Muscle of leg (tissue), 3 donors: ENCODE measurements at regions not wholly inside any gene's neighbourhood (a gene's known extent, or its start where the extent isn't known, plus 50 kb on each side); places are given as distances from the start of the nearest gene placed in this dataset.

Experiments
- DNase-seq: peaks from one replicate; pipeline ENCODE4 v3.0.0; 2013
- H3K27ac ChIP-seq: one replicate; pipeline ENCODE4 v1.5.1; 2013; ENCODE audit warnings: mild to moderate bottlenecking, low read length, control low read depth
- H3K27me3 ChIP-seq: one replicate; pipeline ENCODE4 v1.6.1; 2013; ENCODE audit warnings: low read length; ENCODE audit not compliant: control insufficient read depth, insufficient read depth
- H3K36me3 ChIP-seq: one replicate; pipeline ENCODE4 v1.6.1; 2013; ENCODE audit warnings: low read length; ENCODE audit not compliant: control insufficient read depth, insufficient read depth
- H3K4me1 ChIP-seq: one replicate; pipeline ENCODE4 v1.6.1; 2013; ENCODE audit warnings: low read length; ENCODE audit not compliant: control insufficient read depth, insufficient read depth
- H3K4me3 ChIP-seq: one replicate; pipeline ENCODE4 v1.5.1; 2013; ENCODE audit warnings: low read length, control low read depth
- H3K9me3 ChIP-seq: replicated peaks from 2 replicates; pipeline ENCODE4 v1.6.1; 2013; ENCODE audit warnings: low read depth, low read length; ENCODE audit not compliant: control insufficient read depth
- WGBS: methylation state at CpG from one replicate; pipeline ENCODE4 v1.1.5; 2013; ENCODE audit warnings: missing lambda C conversion rate; ENCODE audit not compliant: insufficient coverage; 5-methylcytosine and 5-hydroxymethylcytosine counted together

DNA sequence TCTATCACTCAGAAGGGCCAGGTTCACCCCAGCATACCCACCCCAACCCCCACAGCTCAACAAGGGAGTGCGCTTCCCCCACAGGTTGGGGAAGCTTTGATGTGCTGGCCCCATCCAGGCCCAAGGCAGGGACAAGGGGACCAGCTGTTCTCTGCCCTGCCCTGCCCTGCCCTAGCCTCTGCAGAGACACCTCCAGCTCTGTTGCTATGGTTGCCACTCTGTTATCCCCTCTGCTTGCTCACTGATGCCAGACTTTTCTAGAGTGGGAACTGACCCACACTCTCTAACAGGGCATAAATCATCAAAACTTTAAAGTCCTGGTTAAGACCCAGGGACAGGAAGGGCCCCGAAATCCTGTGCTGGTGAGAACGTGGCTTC lies 50.4 kb upstream of the ENPP7 start:
- Histone ChIP-seq H3K27me3 (peaks cover 27% of the 10 kb centered on the region), H3K4me3 (no peak overlapping the region), H3K27ac (no peak overlapping the region), H3K36me3 (no peaks in the 10 kb centered on the region), H3K9me3 (no peaks in the 10 kb centered on the region), H3K4me1 (no peaks in the 10 kb centered on the region)
- no peak for DNase-seq
- WGBS: 45% methylated on average over 3 of the region's 3 CpGs

DNA sequence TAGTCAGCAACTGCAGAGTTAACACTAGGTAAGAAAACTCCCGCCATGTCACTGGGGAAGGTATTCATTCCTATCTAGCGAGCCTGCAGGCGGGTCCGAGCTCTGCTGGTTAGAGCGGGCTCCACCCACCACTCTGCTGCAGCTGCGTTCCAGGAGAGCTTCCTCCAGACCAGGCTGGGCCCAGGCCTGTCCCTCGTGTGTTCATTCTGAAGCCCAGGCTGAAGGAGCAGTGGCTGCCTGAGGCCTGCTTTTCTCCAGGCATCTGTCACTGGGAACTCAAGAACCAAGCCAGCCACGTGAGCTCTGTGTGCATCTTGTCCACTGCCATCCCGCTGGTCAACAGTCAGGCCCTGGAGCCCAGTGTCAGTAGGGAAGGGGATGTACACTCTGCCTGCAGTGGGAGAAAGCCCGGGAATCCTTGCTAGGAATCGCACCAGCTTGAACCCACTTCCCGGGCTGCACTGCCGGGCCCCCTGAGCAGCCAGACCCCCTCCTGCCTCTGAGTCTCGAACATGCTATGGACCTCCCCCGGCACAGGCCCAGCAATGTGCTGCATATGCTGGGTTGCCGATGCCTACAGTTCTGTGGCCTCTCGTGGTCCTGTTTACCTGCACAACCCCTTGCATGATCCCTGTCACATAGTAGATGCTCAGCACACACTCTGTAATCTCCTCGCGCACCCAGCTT lies 51.0 kb upstream of the ENPP7 start:
- DNase-seq: no peak
- 86% methylated on average over 19 of the region's 19 CpGs for WGBS
- H3K36me3 ChIP-seq: no peaks in the 10 kb centered on the region
- peaks cover 23% of the 10 kb centered on the region for H3K27me3 ChIP-seq
- H3K9me3 ChIP-seq: no peaks in the 10 kb centered on the region
- no peak overlapping the region for H3K27ac ChIP-seq
- H3K4me3 ChIP-seq: no peak overlapping the region
- H3K4me1 ChIP-seq: no peaks in the 10 kb centered on the region

DNA sequence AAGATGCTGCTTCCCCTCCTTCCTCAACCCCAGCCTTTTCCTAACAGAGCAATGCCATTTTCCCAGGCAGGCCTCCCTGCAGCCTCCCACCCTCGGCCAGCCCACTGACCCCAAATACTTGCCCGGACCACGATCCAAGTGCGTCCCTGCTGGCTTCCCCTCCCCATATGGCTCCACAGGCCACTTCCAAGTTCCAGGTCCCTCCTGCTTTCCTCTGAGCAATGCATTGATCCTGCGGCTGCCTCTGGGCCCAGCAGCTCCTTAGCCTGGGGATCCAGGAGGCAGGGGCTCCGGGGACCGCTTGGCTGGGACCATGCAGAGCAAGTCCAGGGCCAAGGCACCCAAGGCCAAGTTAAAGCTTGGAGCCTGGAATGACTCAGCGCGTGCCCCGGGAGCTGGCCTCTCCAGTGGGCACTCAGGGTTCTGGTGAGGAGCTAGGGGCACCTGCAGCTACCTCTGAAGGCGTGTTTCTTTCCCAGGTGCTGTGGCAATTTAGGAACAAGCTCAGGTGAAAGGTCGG lies 51.9 kb upstream of the ENPP7 start:
- WGBS: 48% methylated on average over 10 of the region's 12 CpGs
- peaks cover 6% of the 10 kb centered on the region for H3K9me3 ChIP-seq
- no peak for DNase-seq
- H3K36me3 ChIP-seq: no peaks in the 10 kb centered on the region
- no peaks in the 10 kb centered on the region for H3K4me1 ChIP-seq
- H3K27ac ChIP-seq: no peak overlapping the region
- peaks cover 22% of the 10 kb centered on the region for H3K27me3 ChIP-seq
- no peak overlapping the region for H3K4me3 ChIP-seq

DNA sequence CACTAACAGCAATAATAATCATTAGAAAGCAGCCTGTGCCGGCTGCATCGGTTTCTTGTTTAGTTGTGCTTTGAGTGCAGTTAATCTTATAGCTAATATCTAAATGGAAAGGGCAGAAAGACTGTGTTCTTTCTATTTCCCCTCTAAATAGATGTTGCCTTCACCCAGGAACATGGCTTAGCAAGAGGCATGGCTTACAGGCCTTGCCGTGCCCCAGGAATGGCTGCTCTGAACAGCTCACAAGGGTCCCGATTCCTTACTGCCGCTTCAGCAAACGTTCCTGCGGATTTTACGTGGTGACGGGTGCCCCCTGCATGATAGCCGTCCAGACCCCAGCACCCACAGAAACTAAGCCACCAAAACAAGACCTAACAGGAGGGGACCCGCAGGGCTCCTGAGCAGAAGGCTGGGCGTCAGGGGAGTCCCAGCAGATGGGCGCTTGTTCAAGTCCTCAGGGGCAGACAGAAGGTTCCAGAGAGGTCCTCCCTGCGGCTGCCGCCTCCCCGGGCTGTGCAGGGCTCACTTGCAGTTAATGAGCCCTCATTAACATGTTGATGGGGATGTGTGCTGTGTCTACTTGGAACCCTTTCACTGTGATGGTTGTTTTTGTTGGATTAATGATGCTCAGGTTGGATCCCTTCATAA lies 52.5 kb upstream of the ENPP7 start:
- H3K27me3 ChIP-seq: peaks cover 22% of the 10 kb centered on the region
- no peaks in the 10 kb centered on the region for H3K4me1 ChIP-seq
- H3K4me3 ChIP-seq: no peak overlapping the region
- 71% methylated on average over 12 of the region's 16 CpGs for WGBS
- DNase-seq: no peak
- no peaks in the 10 kb centered on the region for H3K36me3 ChIP-seq
- peaks cover 11% of the 10 kb centered on the region for H3K9me3 ChIP-seq
- H3K27ac ChIP-seq: no peak overlapping the region

DNA sequence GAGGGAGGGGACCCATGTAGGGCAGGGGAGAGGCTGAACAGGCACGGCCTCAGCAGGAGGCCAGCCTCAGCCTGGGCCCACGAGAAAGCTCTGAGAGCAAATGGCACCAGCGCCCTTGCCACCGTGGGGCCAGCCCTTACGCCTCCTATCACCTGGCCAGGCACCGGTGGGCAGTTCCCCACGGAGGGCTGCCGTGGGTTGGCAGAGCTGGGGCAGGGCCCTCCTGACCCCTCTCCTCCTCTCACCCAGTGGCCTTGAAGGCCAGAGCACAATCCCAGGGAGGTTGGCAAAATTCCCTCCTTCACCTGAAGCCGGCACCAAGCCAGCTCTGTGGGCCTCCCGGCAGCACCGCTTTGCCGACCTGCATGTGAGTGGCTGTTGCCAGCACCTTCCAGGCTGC lies 53.1 kb upstream of the ENPP7 start:
- Histone ChIP-seq H3K4me1 (no peaks in the 10 kb centered on the region), H3K36me3 (no peaks in the 10 kb centered on the region), H3K9me3 (peaks cover 11% of the 10 kb centered on the region), H3K27ac (no peak overlapping the region), H3K4me3 (no peak overlapping the region), H3K27me3 (peaks cover 24% of the 10 kb centered on the region)
- WGBS: 69% methylated on average over 11 of the region's 12 CpGs
- DNase-seq: no peak

DNA sequence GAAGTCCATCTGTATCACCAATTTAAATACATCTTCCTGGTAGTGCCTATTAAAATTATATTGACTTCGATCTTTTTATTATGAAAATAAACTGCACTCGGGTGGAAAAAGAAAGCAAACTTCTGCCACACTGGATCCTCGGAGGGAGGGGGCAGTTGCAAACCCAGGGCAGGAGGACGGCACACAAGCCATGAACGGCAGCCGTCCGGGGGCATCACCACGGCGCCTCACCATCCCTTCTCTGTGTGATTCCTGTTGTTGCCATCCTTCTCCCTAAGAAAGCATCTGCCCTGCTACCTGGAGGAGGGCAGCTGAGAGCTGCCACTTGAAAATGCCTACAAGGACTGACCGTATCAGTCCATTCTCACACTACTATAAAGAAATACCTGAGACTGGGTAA lies 53.9 kb upstream of the ENPP7 start:
- DNase-seq: no peak
- Histone ChIP-seq H3K27me3 (peaks cover 21% of the 10 kb centered on the region), H3K9me3 (peaks cover 11% of the 10 kb centered on the region), H3K36me3 (no peaks in the 10 kb centered on the region), H3K4me1 (no peaks in the 10 kb centered on the region), H3K4me3 (no peak overlapping the region), H3K27ac (no peak overlapping the region)
- 85% methylated on average over 7 of the region's 10 CpGs for WGBS

DNA sequence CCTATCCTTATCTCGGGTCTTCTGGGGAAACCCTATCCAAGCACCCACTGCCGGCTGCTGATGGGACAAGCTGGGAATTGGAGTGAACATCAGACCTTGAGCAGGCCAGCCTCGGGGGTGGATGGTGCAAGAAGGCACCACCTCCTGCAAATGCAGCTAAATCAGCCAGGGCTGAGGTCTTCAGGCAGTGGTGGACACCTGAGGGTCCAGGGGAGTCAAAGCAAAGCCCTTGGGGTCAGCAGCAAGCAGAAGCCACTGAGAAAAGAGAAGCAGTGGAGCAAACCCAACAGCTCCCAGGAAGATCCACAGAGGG lies 55.4 kb upstream of the ENPP7 start:
- WGBS: 77% methylated on average over 2 of the region's 3 CpGs
- no peak overlapping the region for H3K27ac ChIP-seq
- H3K27me3 ChIP-seq: peaks cover 20% of the 10 kb centered on the region
- no peak for DNase-seq
- H3K9me3 ChIP-seq: peaks cover 11% of the 10 kb centered on the region
- H3K4me3 ChIP-seq: no peak overlapping the region
- H3K36me3 ChIP-seq: no peaks in the 10 kb centered on the region
- peaks cover 13% of the 10 kb centered on the region for H3K4me1 ChIP-seq

DNA sequence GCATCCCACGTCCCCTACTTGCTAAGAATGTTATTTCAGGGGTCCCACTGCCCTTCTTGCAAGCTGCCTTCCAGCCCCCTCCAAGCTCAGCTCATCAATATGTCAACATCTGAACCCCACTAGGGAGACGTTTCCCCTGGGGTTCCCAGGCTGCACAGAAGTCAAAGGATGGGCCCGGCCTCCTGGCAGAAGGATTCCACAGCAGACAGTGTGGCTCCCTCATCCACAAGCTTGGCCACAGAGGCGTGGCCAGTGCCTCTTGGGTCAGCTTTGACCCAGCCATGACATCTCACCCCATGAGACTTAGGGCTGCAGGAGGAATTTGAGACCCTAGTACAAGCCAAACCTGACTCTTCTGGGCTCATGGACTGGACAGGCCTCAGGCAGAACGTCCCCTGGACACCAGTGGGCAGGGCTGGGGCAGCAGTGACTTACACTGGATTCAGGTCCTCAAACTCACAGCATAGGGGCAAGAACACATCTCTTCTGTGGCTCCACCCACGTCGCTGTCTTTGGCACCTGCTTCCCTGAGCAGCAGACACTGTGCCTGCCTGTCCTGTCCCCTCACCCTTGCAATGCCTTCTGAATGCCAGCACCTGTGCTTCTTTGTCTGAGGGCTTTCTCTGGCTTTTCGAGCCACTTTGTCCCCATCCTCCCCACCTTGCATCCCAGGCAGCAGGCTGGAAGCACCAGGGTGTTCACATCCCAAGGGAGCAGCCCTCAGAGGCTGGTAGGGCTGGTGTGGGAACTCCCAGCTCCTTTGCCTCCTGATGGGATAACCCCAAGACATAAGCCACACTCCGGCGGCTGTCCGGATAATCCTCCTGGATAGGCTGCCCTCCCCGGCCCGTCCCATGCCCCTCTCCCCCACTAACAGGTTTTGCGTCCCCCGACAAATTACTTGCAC lies 56.0 kb upstream of the ENPP7 start:
- WGBS: 86% methylated on average over 12 of the region's 15 CpGs
- Histone ChIP-seq H3K27ac (no peak overlapping the region), H3K27me3 (peaks cover 22% of the 10 kb centered on the region), H3K4me3 (no peak overlapping the region), H3K36me3 (no peaks in the 10 kb centered on the region), H3K9me3 (peaks cover 11% of the 10 kb centered on the region), H3K4me1 (peaks cover 18% of the 10 kb centered on the region)
- DNase-seq: no peak

DNA sequence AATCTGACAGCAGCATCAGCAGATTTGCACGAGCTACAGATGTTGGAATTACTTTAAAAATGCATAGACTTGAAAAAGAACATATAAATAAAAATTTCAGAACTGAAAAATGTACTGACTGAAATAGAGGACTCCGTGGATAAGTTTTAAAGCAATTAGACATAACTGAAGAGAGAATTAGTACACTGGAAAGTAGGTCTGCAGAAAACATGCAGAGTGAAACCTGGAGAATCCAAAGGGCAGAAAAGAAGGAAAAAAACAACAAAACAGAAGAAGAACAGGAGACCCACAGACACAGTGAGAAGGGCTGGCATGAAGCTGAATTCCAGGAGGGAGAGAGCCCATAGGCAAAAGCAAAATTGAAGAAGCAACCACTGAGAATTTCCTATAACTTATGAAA lies 57.2 kb upstream of the ENPP7 start:
- DNase-seq: no peak
- H3K9me3 ChIP-seq: peaks cover 11% of the 10 kb centered on the region
- H3K36me3 ChIP-seq: no peaks in the 10 kb centered on the region
- peaks cover 22% of the 10 kb centered on the region for H3K4me1 ChIP-seq
- WGBS: 80% methylated on average over 1 of the region's 2 CpGs
- no peak overlapping the region for H3K27ac ChIP-seq
- H3K27me3 ChIP-seq: peaks cover 25% of the 10 kb centered on the region
- H3K4me3 ChIP-seq: no peak overlapping the region

DNA sequence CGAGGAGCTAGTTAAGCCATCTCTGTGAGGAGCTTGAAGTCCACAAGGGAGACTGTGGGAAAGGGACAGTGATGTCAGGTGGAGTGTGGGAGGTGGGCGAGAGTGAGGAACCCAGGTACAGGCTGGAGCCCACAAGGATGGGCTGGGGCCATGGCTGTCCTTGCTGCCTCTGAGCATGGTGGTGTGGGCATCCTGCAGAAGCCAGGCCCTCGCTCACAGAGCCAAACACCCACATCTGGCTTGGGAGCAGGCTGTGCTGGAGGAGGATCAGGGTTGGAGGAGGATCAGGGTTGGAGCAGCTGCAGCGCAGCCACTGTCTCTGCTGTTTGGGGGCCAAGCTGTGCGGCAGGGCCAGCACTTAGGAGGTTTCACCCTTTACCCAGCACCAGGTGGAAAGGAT lies 58.2 kb upstream of the ENPP7 start:
- H3K4me3 ChIP-seq: no peak overlapping the region
- DNase-seq: no peak
- peaks cover 27% of the 10 kb centered on the region for H3K4me1 ChIP-seq
- peaks cover 25% of the 10 kb centered on the region for H3K27me3 ChIP-seq
- 100% methylated on average over 4 of the region's 5 CpGs for WGBS
- no peaks in the 10 kb centered on the region for H3K36me3 ChIP-seq
- peaks cover 11% of the 10 kb centered on the region for H3K9me3 ChIP-seq
- no peak overlapping the region for H3K27ac ChIP-seq
